Keratinocyte (primary cell): ENCODE measurements at regions not wholly inside any gene's neighbourhood (a gene's known extent, or its start where the extent isn't known, plus 50 kb on each side); places are given as distances from the start of the nearest gene placed in this dataset.

Experiments used
- EZH2 ChIP-seq: IDR thresholded peaks from one replicate; pipeline ENCODE4 v1.6.1; 2012; ENCODE audit warnings: inconsistent platforms, mild to moderate bottlenecking, low read length, moderate library complexity
- TF ChIP-seq, protein P1 (sequence below), 3 experiments: IDR thresholded peaks in 1 of 3; conservative IDR thresholded peaks in 1 of 3; optimal IDR thresholded peaks in 1 of 3; 2 replicates in 2 of 3; 3 replicates in 1 of 3; pipeline versions ENCODE3 to v1.5.1; 2011; ENCODE audit warnings: low read length in 3 of 3, mild to moderate bottlenecking in 3 of 3, moderate library complexity in 2 of 3, control low read depth in 1 of 3, inconsistent platforms in 1 of 3; ENCODE audit not compliant: insufficient read depth in 2 of 3; ENCODE audit errors: extremely low read depth in 1 of 3

DNA sequence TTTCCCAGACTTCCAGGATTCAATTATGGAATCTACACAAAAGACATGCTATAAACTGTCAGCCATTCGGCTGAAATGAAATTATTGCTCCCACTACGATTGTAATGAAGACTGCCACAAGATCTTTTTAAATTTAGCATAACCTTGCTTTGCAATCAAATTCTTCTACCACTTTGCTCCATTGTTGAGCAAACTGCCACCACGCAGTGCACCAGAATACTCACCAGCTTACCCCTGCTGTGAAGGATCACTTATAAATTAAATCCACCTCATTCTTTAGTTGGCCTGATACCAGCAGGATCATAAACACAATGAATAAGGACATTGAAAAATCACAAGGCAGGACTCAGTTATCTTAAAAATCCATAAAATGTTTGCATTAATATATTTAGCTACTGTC is 116.4 kb upstream of the PRNP start:
- TF ChIP-seq, protein P1, sequence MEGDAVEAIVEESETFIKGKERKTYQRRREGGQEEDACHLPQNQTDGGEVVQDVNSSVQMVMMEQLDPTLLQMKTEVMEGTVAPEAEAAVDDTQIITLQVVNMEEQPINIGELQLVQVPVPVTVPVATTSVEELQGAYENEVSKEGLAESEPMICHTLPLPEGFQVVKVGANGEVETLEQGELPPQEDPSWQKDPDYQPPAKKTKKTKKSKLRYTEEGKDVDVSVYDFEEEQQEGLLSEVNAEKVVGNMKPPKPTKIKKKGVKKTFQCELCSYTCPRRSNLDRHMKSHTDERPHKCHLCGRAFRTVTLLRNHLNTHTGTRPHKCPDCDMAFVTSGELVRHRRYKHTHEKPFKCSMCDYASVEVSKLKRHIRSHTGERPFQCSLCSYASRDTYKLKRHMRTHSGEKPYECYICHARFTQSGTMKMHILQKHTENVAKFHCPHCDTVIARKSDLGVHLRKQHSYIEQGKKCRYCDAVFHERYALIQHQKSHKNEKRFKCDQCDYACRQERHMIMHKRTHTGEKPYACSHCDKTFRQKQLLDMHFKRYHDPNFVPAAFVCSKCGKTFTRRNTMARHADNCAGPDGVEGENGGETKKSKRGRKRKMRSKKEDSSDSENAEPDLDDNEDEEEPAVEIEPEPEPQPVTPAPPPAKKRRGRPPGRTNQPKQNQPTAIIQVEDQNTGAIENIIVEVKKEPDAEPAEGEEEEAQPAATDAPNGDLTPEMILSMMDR (optimal IDR thresholded peaks at IDR 0.05 in 1 of 3, IDR thresholded peaks at IDR 0.05 in 1 of 3, conservative IDR thresholded peaks at IDR 0.05 in 1 of 3; ENCODE audit: extremely low read depth in 1 of 3, insufficient read depth in 2 of 3, low read length in 3 of 3), result no peak
- no peak for TF ChIP-seq EZH2
